SK-N-SH treated with all-trans-retinoic acid at 6 μM for 48 hours (cell line): ENCODE measurements at regions not wholly inside any gene's neighbourhood (a gene's known extent, or its start where the extent isn't known, plus 50 kb on each side); places are given as distances from the start of the nearest gene placed in this dataset.

Experiments
- ATAC-seq: fragments of 200-7000 bp; cut with Tn5 transposase; 3 replicates; pipeline ENCODE4 v1.9.1; 2020; ENCODE audit warnings: mild to moderate bottlenecking, moderate library complexity
- ARNTL ChIP-seq: fragments of 450-650 bp; formaldehyde crosslinking; IDR thresholded peaks from 2 replicates; pipeline ENCODE4 v1.5.0; 2020; ENCODE audit warnings: low read depth, mild to moderate bottlenecking, moderate library complexity, borderline replicate concordance
- BACH2 ChIP-seq: fragments of 250-450 bp; sonication (Bioruptor Pico); IDR thresholded peaks from 2 replicates; pipeline ENCODE4 v1.9.0; 2021; ENCODE audit warnings: mild to moderate bottlenecking, borderline replicate concordance
- ESRRG ChIP-seq: fragments of 250-450 bp; sonication (Bioruptor Pico); IDR thresholded peaks from 2 replicates; pipeline ENCODE4 v1.6.1; 2021; ENCODE audit warnings: mild to moderate bottlenecking
- GLIS3 ChIP-seq: fragments of 250-450 bp; sonication (Bioruptor Pico); IDR thresholded peaks from 2 replicates; pipeline ENCODE4 v1.5.0; 2020; ENCODE audit warnings: mild to moderate bottlenecking, moderate library complexity
- ISL1 ChIP-seq: fragments of 250-450 bp; sonication (Bioruptor Pico); IDR thresholded peaks from 2 replicates; pipeline ENCODE4 v2.1.2; 2022; ENCODE audit warnings: mild to moderate bottlenecking, moderate library complexity
- OSR1 ChIP-seq: fragments of 250-450 bp; sonication (Bioruptor Pico); IDR thresholded peaks from 2 replicates; pipeline ENCODE4 v1.8.0; 2022; ENCODE audit warnings: moderate library complexity, mild to moderate bottlenecking, inconsistent platforms
- PPARA ChIP-seq: fragments of 250-450 bp; sonication (Bioruptor Pico); IDR thresholded peaks from 2 replicates; pipeline ENCODE4 v1.5.0; 2020; ENCODE audit warnings: mild to moderate bottlenecking, borderline replicate concordance
- RARB ChIP-seq: fragments of 250-450 bp; sonication (Bioruptor Pico); IDR thresholded peaks from 2 replicates; pipeline ENCODE4 v1.8.0; 2021; ENCODE audit warnings: mild to moderate bottlenecking, moderate library complexity
- TCF4 ChIP-seq: fragments of 250-450 bp; sonication (Bioruptor Pico); IDR thresholded peaks from 2 replicates; pipeline ENCODE4 v1.8.0; 2021; ENCODE audit warnings: mild to moderate bottlenecking, moderate library complexity, borderline replicate concordance
- TOX ChIP-seq: fragments of 250-450 bp; sonication (Bioruptor Pico); IDR thresholded peaks from 2 replicates; pipeline ENCODE4 v1.8.0; 2021; ENCODE audit warnings: mild to moderate bottlenecking, moderate library complexity, borderline replicate concordance
- ZC3H10 ChIP-seq: fragments of 250-450 bp; sonication (Bioruptor Pico); IDR thresholded peaks from 2 replicates; pipeline ENCODE4 v1.5.1; 2021; ENCODE audit warnings: mild to moderate bottlenecking, moderate library complexity
- ZFP30 ChIP-seq: fragments of 450-650 bp; formaldehyde crosslinking; IDR thresholded peaks from 2 replicates; pipeline ENCODE4 v1.5.0; 2022; ENCODE audit warnings: mild to moderate bottlenecking, moderate library complexity
- ZNF70 ChIP-seq: fragments of 450-650 bp; formaldehyde crosslinking; IDR thresholded peaks from 2 replicates; pipeline ENCODE4 v1.5.0; 2020; ENCODE audit warnings: mild to moderate bottlenecking, moderate library complexity
- ZNF8 ChIP-seq: fragments of 450-650 bp; formaldehyde crosslinking; IDR thresholded peaks from 2 replicates; pipeline ENCODE4 v1.5.0; 2020; ENCODE audit warnings: mild to moderate bottlenecking, moderate library complexity
- TF ChIP-seq, protein P1 (sequence below): fragments of 250-450 bp; sonication (Bioruptor Pico); IDR thresholded peaks from 2 replicates; pipeline ENCODE4 v1.8.0; 2020; ENCODE audit warnings: mild to moderate bottlenecking, moderate library complexity, borderline replicate concordance
- TF ChIP-seq, protein P2 (sequence below): fragments of 250-450 bp; sonication (Bioruptor Pico); IDR thresholded peaks from 2 replicates; pipeline ENCODE4 v1.5.1; 2020; ENCODE audit warnings: low read depth, mild to moderate bottlenecking, moderate library complexity
- TF ChIP-seq, protein P3 (sequence below): fragments of 250-450 bp; sonication (Bioruptor Pico); IDR thresholded peaks from 2 replicates; pipeline ENCODE4 v1.5.0; 2020; ENCODE audit warnings: mild to moderate bottlenecking, moderate library complexity

DNA sequence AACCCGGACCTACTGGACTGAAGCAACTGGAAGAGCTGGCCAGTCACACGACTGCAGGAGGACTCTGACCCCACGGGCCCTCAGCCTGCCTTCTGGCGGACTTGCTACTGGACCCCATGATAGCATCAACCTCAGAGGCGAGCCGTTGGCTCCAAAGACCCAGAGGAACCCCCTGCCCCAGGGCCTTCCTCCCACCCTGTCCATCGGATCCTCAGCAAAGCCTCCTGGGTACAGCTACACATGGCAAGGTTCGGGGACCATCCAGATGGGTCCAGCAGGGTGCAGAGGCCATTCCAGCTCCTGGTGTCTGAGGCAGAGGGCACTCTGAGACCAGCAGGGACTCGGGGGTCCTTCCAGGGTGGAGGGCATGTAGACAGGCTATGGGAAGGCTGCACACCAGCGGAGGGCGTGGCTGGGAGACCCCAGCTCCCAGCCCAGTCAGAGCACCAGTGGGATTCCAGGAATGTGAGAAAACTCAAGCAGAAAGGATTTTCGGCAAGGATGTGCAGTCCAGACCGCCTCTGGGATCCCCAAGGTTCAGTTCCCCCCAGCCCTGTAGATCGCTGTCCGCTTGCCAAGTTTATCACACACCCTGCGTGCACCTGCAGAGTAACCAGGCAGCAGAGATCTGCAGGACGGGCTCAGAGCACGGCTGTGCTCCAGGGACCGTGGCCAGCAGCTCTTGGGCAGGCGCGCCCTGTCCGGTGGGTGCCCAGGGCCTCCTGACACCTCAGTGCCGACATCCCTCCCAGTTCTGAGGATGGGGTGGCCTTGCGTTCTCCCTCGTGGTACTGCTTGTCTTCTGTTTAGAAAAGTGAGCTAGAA is 89.8 kb upstream of the PPP2R2D start:
- TF ChIP-seq, protein P1, sequence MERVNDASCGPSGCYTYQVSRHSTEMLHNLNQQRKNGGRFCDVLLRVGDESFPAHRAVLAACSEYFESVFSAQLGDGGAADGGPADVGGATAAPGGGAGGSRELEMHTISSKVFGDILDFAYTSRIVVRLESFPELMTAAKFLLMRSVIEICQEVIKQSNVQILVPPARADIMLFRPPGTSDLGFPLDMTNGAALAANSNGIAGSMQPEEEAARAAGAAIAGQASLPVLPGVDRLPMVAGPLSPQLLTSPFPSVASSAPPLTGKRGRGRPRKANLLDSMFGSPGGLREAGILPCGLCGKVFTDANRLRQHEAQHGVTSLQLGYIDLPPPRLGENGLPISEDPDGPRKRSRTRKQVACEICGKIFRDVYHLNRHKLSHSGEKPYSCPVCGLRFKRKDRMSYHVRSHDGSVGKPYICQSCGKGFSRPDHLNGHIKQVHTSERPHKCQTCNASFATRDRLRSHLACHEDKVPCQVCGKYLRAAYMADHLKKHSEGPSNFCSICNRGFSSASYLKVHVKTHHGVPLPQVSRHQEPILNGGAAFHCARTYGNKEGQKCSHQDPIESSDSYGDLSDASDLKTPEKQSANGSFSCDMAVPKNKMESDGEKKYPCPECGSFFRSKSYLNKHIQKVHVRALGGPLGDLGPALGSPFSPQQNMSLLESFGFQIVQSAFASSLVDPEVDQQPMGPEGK (CRISPR knock-in tag): no peak
- TF ChIP-seq ESRRG (CRISPR knock-in tag) (no peak), ISL1 (CRISPR knock-in tag) (no peak), ZFP30 (no peak), ZC3H10 (CRISPR knock-in tag) (no peak), OSR1 (CRISPR knock-in tag) (no peak), GLIS3 (CRISPR knock-in tag) (no peak), RARB (no peak), PPARA (CRISPR knock-in tag) (no peak), BACH2 (CRISPR knock-in tag) (no peak), TCF4 (CRISPR knock-in tag) (no peak)
- TF ChIP-seq, protein P2, sequence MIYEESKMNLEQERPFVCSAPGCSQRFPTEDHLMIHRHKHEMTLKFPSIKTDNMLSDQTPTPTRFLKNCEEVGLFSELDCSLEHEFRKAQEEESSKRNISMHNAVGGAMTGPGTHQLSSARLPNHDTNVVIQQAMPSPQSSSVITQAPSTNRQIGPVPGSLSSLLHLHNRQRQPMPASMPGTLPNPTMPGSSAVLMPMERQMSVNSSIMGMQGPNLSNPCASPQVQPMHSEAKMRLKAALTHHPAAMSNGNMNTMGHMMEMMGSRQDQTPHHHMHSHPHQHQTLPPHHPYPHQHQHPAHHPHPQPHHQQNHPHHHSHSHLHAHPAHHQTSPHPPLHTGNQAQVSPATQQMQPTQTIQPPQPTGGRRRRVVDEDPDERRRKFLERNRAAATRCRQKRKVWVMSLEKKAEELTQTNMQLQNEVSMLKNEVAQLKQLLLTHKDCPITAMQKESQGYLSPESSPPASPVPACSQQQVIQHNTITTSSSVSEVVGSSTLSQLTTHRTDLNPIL (CRISPR knock-in tag): no peak
- TF ChIP-seq, protein P3, sequence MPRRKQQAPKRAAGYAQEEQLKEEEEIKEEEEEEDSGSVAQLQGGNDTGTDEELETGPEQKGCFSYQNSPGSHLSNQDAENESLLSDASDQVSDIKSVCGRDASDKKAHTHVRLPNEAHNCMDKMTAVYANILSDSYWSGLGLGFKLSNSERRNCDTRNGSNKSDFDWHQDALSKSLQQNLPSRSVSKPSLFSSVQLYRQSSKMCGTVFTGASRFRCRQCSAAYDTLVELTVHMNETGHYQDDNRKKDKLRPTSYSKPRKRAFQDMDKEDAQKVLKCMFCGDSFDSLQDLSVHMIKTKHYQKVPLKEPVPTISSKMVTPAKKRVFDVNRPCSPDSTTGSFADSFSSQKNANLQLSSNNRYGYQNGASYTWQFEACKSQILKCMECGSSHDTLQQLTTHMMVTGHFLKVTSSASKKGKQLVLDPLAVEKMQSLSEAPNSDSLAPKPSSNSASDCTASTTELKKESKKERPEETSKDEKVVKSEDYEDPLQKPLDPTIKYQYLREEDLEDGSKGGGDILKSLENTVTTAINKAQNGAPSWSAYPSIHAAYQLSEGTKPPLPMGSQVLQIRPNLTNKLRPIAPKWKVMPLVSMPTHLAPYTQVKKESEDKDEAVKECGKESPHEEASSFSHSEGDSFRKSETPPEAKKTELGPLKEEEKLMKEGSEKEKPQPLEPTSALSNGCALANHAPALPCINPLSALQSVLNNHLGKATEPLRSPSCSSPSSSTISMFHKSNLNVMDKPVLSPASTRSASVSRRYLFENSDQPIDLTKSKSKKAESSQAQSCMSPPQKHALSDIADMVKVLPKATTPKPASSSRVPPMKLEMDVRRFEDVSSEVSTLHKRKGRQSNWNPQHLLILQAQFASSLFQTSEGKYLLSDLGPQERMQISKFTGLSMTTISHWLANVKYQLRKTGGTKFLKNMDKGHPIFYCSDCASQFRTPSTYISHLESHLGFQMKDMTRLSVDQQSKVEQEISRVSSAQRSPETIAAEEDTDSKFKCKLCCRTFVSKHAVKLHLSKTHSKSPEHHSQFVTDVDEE (CRISPR knock-in tag): no peak
- TF ChIP-seq, all 23 proteins: peak for 0
- no peak for ATAC-seq

DNA sequence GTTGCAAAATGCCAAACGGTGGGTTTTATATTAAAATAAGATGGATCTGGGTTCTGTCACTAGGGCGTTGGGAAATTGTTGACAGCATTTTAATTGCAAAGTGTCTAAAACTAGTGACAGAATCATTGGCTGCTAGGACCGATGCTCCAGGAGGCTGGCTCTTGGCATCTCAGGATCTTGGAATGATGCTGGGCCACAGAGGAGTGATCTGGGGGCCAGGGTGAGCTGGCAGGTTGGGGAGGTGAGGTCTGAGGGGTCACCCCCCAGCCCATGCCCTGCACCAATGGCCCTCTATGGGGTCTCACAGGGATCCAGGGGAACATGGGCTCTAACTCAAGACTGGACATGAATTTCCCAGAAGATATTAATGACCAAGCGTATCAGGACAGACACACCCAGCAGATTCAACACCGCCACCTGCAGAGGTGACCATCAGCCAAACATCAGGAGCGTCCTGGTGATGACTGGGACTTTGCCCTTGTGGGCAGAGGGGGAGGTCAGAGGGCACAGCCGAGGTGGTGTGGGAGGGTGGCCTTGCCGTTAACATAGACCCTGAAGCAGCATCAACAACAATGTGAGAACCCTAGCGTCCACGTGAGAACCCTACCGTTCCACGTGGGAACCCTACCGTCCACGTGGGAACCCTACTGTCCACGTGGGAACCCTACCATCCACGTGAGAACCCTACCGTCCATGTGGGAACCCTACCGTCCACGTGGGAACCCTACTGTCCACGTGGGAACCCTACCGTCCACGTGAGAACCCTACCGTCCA is 89.0 kb upstream of the PPP2R2D start:
- no peak for ATAC-seq
- TF ChIP-seq ZNF70 (CRISPR knock-in tag) (no peak), OSR1 (CRISPR knock-in tag) (no peak), ZC3H10 (CRISPR knock-in tag) (no peak)

DNA sequence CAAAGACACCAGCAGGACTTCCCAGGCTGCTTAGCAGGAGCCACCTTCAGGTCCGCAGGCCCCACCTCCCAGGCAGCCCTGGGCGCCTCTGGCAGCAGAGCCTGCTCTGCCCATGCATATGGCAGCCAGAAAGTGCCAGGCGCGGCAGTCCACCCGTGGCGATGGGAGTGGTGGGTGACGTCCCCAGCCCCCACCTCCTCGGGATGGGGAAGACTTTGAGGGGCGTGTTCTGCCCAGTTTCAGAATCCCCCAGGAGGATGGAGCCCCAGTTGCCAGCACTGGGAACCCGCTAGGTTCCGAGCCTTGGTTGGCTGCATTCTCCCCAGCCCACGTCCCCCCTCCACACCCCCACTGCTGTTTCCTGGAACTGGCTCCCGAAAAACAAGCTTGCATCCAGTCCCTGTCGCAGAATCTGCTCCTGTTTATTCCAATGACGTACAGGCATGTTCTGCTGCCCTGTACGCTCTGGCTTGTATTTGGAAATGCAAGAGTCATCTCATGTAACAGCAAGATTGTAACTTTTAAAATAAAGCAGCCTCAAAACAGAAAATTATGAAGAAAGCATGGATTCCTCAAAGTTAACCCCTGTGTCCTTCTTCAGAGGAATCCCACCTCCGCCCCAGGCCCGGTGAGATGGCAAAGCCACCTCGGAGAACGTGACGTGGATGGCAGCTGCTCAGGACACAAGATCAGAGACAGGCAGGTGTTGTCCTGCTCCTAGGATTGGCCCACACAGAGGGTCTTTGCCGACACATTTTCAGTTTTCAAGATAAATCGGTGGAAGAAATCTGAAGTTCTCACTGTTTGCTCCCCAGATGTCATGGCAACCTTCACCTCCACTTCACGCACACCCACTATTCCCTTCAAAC is 87.8 kb upstream of the PPP2R2D start:
- no peak for TF ChIP-seq ZC3H10 (CRISPR knock-in tag)
- no peak for TF ChIP-seq ZNF8
- TF ChIP-seq OSR1 (CRISPR knock-in tag): no peak
- no peak for TF ChIP-seq ARNTL (CRISPR knock-in tag)
- no peak for TF ChIP-seq GLIS3 (CRISPR knock-in tag)
- TF ChIP-seq TOX (CRISPR knock-in tag): no peak
- TF ChIP-seq, protein P3 (CRISPR knock-in tag): no peak
- no peak for TF ChIP-seq TCF4 (CRISPR knock-in tag)
- no peak for TF ChIP-seq ZNF70 (CRISPR knock-in tag)
- no peak for TF ChIP-seq RARB
- no peak for TF ChIP-seq ZFP30
- TF ChIP-seq PPARA (CRISPR knock-in tag): no peak
- TF ChIP-seq BACH2 (CRISPR knock-in tag): no peak
- ATAC-seq: no peak
